HL-60 (cell line): ENCODE measurements at regions not wholly inside any gene's neighbourhood (a gene's known extent, or its start where the extent isn't known, plus 50 kb on each side); places are given as distances from the start of the nearest gene placed in this dataset.
A peak's percentile ranks its signal among the peaks of the same experiment; 100 is the strongest.

ENCODE experiments used
- DNase-seq, 2 experiments: peaks; one replicate each; pipeline ENCODE4 v3.0.0-alpha.2; 2010 to 2020; ENCODE audit warnings: low read depth in 1 of 2, low spot score in 1 of 2
- H3K27ac ChIP-seq: fragments of 250-450 bp; sonication (Bioruptor Pico); replicated peaks from 2 replicates; pipeline ENCODE4 v1.5.1; 2020; ENCODE audit warnings: mild to moderate bottlenecking, moderate library complexity
- H3K27me3 ChIP-seq: fragments of 250-450 bp; sonication (Bioruptor Pico); 2 replicates; pipeline ENCODE4 v1.5.1; 2021; ENCODE audit warnings: mild to moderate bottlenecking, moderate library complexity; ENCODE audit not compliant: insufficient read depth, poor library complexity, severe bottlenecking
- H3K4me3 ChIP-seq: replicated peaks from 2 replicates; pipeline ENCODE4 v1.5.1; 2011; ENCODE audit warnings: mild to moderate bottlenecking, control low read depth, low read length; ENCODE audit not compliant: insufficient read depth
- GABPA ChIP-seq: IDR thresholded peaks from 2 replicates; pipeline ENCODE4 v1.6.1; 2012; ENCODE audit warnings: low read depth
- POLR2AphosphoS5 ChIP-seq: IDR thresholded peaks from 2 replicates; pipeline ENCODE4 v1.6.1; 2012; ENCODE audit warnings: low read depth
- REST ChIP-seq: IDR thresholded peaks from 2 replicates; pipeline ENCODE4 v1.6.1; 2012; ENCODE audit warnings: low read depth; ENCODE audit not compliant: insufficient replicate concordance
- SPI1 ChIP-seq: IDR thresholded peaks from 2 replicates; pipeline ENCODE4 v1.6.1; 2012; ENCODE audit warnings: low read depth, mild to moderate bottlenecking, borderline replicate concordance
- TF ChIP-seq, protein P1 (sequence below): IDR thresholded peaks from one replicate; pipeline ENCODE4 v1.5.1; 2011; ENCODE audit warnings: low read length, control low read depth, inconsistent platforms; ENCODE audit not compliant: insufficient read depth

DNA sequence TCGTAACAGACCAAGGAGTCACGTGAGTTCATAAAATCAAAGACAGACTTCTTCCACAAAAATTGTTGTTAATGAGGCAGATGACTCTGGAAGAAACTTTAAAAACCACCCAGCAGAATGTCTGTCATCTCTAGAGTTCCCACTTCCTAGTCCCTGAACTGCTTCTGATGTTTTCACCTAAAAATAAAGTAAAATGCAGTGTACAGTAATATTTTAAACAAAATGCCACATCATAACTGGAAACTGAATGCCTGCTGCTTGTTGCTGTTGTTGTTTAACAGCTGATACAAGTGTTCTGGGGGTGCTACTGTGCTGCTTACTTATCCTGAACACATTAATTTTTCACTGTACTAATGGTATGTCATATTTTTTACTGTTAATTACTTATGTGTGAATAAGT is 577.2 kb downstream of the MTRR start:
- Histone ChIP-seq H3K27ac (no peak overlapping the region), H3K27me3 (no peaks in the 10 kb centered on the region), H3K4me3 (no peak overlapping the region)
- no peak for TF ChIP-seq GABPA
- TF ChIP-seq SPI1, result no peak
- TF ChIP-seq POLR2AphosphoS5, result no peak
- no peak for TF ChIP-seq REST
- TF ChIP-seq, protein P1, sequence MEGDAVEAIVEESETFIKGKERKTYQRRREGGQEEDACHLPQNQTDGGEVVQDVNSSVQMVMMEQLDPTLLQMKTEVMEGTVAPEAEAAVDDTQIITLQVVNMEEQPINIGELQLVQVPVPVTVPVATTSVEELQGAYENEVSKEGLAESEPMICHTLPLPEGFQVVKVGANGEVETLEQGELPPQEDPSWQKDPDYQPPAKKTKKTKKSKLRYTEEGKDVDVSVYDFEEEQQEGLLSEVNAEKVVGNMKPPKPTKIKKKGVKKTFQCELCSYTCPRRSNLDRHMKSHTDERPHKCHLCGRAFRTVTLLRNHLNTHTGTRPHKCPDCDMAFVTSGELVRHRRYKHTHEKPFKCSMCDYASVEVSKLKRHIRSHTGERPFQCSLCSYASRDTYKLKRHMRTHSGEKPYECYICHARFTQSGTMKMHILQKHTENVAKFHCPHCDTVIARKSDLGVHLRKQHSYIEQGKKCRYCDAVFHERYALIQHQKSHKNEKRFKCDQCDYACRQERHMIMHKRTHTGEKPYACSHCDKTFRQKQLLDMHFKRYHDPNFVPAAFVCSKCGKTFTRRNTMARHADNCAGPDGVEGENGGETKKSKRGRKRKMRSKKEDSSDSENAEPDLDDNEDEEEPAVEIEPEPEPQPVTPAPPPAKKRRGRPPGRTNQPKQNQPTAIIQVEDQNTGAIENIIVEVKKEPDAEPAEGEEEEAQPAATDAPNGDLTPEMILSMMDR, result no peak
- DNase-seq, result no peak

GRCh38 chr5:8456846-8457186 is 587.9 kb downstream of the MTRR start:
- Histone ChIP-seq H3K27ac (peak overlapping the region; percentile 57), H3K4me3 (no peak overlapping the region), H3K27me3 (no peaks in the 10 kb centered on the region)
- TF ChIP-seq REST (no peak), SPI1 (no peak), POLR2AphosphoS5 (no peak), GABPA (no peak)
- TF ChIP-seq, protein P1, result no peak
- DNase-seq, result no peak

DNA sequence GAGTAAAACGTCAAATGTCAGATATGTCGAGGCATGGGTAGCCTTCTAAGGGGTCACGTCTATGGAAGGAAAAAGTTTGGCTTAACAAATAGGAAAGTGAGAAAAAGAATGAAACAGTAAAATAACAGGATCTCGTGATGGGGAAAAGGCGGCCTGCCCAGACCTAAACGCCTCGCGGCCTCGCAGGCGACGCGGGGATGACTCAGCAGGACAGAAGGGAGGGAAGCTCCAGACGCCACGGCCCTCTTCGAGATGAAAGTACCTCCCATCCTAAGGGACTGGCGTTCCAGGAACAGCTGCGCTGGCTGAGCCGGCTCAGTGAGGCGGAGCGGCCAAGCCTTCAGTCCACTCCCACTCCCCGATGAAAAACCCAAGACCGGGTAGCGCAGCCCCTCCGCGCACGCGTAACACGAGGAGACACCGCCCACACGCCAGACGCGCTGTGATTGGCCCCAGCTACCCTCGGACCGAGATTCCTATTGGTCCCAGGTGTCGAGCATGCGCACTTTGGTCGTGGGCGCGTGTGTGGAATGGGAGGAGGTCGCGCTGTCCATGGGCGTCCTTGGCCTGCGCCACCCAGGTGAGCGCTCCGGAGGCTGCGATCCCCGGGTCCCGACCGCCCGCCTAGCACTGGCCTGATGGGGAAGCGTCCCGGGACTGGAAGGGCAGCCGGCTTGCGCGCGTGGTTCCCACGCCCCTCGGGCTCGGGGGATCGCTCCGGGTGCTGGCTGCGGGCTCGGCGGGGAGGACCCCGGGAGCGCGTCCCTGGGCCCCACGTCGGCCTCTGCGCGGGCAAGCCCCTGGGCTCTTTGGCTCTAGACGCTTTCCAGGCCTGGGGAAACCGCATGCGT is 588.5 kb downstream of the MTRR start:
- peak; percentile 14 to 86 for DNase-seq
- Histone ChIP-seq H3K4me3 (peak overlapping the region; percentile 34), H3K27me3 (no peaks in the 10 kb centered on the region), H3K27ac (peak overlapping the region; percentile 57)
- no peak for TF ChIP-seq GABPA
- TF ChIP-seq POLR2AphosphoS5, result peak; percentile 52; the same call in 1 of the 2 replicates
- no peak for TF ChIP-seq SPI1

DNA sequence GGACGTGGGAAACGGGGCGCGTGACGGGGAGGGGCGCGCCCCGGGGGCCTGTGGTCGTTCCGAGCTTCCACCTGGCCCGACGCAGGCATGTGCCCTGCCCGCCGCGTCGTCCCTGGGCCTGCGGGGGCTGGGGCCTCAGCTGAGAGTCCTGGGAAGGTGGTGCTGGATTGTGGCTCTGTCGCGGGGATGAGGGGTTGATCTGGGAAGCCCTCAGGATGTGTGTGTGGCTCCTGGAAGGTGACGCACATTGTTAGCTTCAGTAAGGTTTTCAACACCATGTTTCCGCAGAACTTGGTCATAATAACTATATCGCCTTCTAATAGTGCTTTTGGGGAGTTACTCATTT is 589.1 kb downstream of the MTRR start:
- DNase-seq, result no peak
- TF ChIP-seq REST (no peak), GABPA (no peak)
- H3K27me3 ChIP-seq, result no peaks in the 10 kb centered on the region
- peak overlapping the region; percentile 34 for H3K4me3 ChIP-seq
- H3K27ac ChIP-seq, result peak overlapping the region; percentile 57
